ENCODE measurements at regions not wholly inside any gene's neighbourhood (a gene's known extent, or its start where the extent isn't known, plus 50 kb on each side); places are given as distances from the start of the nearest gene placed in this dataset.

DNA sequence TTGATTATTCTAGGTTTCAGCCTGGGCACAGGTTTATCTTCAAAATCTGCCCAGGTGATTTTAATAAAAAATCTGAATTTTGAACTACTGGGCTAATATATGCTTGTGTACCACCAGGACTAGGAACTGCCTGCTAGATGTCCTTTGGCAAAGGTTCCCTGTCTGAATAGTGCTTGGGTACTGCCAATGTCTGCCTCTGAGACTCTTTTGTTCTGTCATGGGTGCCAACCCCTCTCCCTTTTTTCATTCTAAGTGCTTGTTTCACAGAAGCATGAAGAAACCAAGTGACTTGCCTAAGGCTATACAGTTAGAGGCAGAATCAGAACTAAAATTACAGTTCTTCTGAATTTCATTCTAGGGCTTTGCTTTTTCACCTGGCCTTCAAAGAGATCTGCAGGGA lies 106.3 kb upstream of the CACHD1 start:
- TF ChIP-seq, protein P1, sequence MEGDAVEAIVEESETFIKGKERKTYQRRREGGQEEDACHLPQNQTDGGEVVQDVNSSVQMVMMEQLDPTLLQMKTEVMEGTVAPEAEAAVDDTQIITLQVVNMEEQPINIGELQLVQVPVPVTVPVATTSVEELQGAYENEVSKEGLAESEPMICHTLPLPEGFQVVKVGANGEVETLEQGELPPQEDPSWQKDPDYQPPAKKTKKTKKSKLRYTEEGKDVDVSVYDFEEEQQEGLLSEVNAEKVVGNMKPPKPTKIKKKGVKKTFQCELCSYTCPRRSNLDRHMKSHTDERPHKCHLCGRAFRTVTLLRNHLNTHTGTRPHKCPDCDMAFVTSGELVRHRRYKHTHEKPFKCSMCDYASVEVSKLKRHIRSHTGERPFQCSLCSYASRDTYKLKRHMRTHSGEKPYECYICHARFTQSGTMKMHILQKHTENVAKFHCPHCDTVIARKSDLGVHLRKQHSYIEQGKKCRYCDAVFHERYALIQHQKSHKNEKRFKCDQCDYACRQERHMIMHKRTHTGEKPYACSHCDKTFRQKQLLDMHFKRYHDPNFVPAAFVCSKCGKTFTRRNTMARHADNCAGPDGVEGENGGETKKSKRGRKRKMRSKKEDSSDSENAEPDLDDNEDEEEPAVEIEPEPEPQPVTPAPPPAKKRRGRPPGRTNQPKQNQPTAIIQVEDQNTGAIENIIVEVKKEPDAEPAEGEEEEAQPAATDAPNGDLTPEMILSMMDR (IDR thresholded peaks at IDR 0.05), result no peak

DNA sequence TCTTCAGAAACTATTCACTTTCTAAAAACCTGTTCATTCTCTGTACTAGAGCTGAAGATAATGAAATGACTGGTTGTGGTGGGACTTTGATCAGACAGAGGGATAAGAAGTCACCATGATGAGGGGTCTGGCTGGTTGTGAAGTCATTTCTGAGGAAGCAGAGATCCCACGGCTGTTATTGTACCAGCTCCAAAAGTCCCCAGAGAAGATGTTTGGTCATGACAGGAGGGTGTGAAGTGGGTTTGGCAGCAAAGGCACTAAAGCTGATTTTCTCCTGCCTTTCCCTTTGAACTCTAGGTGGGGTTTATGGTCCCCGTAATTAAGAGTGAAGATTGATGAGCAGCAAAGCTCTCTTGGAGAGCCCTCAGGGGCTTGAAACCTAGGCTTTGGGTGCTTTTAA lies 103.1 kb upstream of the CACHD1 start:
- TF ChIP-seq, protein P1 (IDR thresholded peaks at IDR 0.05), result no peak

DNA sequence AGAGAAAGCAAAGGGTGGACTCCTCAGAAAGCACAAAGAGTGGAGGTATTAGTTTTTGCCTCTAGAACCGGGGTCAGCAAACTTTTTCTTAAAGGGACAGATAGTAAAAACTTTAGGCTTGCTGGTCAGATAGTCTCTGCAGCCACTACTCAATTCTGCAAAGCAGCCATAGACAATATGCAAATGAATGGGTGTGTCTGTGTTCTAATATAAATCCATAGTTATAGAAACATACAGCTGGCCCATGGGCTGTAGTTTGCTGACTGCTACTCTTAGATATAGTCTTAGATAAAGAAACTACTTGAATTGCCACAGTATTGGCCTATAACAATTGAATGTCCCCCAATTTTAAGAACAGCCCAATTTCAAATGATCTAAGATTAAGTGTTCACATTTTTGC lies 101.6 kb upstream of the CACHD1 start:
- TF ChIP-seq, protein P1 (IDR thresholded peaks at IDR 0.05), result no peak

DNA sequence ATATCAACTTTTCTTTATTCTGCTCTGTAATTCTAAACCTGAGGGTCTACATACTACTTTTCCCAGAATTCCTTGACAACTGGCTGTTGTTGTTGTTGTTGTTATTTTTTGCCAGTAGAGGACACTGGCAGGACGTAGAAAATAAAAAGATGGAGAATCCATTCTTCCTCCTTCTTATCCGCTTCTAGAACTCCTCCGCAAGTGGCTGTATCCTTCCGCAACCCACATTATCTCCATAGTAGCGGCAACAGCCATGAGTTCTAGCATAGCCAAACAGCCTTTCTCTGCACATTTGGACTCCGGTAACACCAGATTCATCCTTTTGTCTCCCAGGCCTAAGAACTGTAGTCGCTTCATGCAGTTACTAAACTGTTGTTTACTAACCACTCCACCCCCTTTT lies 91.1 kb upstream of the CACHD1 start:
- TF ChIP-seq, protein P1 (IDR thresholded peaks at IDR 0.05), result peak; percentile 78

DNA sequence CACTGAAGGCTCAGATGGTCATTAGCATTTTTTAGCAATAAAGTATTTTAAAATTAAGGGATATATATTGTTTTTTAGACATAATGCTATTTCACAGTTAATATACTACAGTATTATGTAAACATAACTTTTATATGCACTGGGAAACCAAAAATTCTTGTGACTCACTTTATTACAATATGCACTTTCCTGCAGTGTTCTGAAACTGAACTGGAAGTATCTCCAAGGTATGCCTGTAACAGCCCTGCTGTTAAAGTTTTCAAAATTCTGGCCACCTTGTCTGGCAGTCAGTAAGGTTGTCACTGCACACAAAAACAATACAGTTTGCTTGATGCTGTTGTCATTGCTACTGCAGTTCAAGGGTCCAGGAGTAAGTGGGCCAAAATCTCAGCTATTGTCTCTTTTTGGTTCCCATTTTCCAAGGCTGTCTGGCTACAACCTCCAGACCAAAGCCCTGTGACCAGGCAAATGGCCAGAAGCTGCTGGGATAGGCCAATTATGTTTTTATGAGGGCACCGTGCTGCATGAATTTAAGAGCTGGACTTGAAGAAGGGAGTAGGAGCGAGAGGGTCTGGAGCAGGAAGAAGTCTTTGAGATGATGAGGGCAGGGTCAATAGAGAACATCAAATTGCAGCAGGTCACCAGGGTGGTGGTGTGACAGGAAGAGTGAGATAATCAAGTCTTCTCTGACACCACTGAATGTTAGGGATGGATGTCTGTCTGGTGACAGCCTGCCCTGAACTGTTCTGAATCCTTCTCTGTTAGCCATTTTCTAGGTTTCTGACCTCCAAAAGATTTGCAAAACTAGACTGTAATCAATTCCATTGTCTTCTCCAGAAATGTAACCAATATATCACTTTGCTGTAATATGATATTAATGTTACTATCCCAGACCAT lies 82.3 kb upstream of the CACHD1 start:
- TF ChIP-seq, protein P1 (IDR thresholded peaks at IDR 0.05), result no peak

DNA sequence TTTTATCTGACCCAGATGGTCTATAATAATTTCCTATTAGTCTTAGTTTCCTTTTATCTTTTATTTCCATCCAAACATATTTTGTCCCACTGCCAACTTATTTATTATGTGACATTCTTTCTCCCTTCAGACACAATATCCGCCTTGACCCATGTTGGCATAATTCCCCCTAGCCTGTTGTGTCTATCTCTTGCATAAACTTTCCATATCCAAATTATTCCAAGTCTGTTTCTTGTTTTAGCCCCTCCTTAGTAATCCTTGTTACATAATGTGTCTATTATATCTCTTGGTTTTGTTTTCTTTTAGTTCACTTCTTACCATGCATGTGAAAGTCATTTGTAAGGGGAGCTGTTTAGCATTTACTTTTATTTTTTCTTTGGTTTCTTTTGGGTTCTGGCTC lies 81.6 kb upstream of the CACHD1 start:
- TF ChIP-seq, protein P1 (IDR thresholded peaks at IDR 0.05), result no peak

DNA sequence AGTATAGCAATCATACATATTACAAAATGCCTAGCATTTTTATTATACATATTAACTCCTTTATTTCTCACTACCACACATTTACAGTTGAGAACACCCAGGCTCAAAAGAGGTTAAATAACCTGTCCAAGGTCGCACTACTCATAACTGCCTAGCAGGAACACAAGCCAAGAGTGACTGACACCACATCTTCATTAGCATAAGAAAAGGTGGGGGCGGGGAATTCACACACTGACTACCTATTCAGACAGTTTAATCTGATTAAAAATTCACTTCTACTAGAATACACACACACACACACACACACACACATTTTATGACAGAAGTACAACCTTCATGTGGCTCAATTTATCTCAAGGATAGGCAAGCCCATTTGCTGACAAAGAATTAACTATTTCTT lies 77.8 kb upstream of the CACHD1 start:
- TF ChIP-seq, protein P1 (IDR thresholded peaks at IDR 0.05), result no peak

All from LNCAP (cell line).